Caki2 (cell line): ENCODE measurements at regions not wholly inside any gene's neighbourhood (a gene's known extent, or its start where the extent isn't known, plus 50 kb on each side); places are given as distances from the start of the nearest gene placed in this dataset.
"Not testable (repeated sequence)": the region's sequence is repeated elsewhere in the genome, so short reads cannot be mapped to it uniquely, and the experiment has no call there.

Experiments
- DNase-seq: peaks from one replicate; pipeline ENCODE4 v3.0.0-alpha.2; 2015; ENCODE audit warnings: low read depth
- in situ Hi-C: cut with HindIII; loops from 2 replicates; pipeline ENCODE4 v1.10.0; 2016; ENCODE audit warnings: low sequenced_read_pairs, low pct_unique_long_range_greater_than_20kb, mixed read lengths

DNA sequence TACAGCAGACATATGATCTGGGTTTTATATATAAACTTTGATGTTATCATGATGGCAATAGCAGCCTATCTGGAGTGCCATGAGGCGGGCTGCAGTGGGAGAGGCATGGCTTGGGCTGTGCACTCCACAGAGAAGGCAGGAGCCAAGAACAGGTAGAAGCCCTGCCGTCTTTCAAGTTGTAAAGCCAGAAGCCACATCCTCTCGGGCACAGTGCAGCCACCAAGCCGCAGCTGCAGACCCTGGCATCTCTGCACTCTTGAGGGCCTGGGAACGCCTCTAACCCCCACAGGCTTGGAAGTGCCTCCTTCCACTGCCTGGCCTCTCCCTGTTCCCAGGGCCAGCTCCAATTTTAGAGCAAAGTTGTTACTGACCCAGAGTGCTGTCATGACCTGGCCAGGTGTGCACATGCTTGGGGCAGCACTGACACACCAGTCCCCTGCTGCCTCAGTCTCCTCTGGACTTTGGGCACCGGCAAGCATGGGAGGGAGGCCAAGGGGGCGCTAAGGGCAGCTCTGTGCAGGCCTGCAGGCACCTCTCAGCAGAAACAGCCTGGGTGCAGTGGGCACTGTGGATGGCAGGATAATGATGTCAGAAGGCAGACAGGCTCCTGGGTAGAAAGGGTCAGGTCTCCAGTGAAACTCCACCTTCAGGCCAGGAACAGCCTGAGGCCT lies 1619.8 kb upstream of the PRMT6 start:
- DNase-seq = no peak
- in situ Hi-C loops = no loop called here

DNA sequence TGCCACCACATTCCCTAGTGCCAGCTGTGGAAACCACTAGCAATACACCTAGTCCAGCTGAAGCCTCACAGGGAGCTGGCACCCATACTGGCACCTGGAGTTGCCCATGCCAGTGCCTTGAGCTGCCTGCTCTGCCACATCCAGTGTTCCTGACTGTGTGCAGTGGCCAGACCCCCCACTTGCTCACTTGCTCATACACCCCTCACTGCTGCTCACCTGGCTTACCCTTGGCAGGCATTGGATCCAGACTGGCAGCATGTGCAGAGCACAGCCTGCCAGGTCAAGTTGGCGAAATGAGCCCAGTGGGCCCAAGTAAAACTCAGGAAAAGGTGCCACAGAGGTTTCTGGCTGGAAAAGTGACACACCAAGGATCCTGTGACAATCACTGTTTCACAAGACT lies 1618.6 kb upstream of the PRMT6 start:
- DNase-seq = no peak
- in situ Hi-C loops = no loop called here

DNA sequence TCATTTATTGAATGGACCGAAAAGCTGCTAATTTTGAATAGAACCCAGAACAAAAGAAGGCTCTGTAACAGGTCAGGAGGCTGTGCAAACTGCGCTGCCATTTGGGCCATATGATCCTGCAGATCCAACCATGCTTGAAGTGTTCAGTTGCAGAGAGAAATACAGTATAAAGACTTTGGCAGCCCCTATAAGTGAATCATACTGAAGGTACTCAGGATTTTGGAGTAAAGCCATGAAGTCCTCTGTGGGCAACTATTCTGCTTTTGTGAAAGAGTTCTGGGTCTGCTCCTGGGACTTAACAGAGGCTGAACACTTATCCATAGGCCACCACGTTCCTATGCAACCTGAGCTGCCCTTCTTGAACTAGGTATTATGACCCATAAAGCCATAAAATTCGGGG lies 1613.6 kb upstream of the PRMT6 start:
- in situ Hi-C loops = no loop called here
- no peak for DNase-seq

DNA sequence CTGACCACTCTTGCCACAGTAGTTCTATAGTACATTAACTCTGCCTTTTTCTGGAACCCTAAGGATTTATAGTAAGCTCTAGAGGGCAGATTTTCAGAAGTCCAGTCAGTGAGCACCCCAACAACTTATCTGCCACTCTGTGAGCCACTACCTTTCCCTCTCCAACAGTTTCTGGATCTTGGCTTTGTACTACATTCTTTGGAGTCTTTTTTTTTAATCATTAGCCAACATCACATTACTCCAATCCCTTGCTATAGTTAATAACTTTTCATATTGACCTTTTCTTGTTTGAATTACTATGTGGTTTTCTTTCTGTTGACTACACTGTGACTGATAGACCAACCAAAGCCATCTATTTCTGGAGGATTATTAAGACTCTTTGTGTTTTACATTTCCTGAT lies 1596.7 kb upstream of the PRMT6 start:
- in situ Hi-C loops = no loop called here
- no peak for DNase-seq

GRCh38 chr1:105462308-105462707 lies 1594.2 kb upstream of the PRMT6 start:
- in situ Hi-C loops = no loop called here
- no peak for DNase-seq

DNA sequence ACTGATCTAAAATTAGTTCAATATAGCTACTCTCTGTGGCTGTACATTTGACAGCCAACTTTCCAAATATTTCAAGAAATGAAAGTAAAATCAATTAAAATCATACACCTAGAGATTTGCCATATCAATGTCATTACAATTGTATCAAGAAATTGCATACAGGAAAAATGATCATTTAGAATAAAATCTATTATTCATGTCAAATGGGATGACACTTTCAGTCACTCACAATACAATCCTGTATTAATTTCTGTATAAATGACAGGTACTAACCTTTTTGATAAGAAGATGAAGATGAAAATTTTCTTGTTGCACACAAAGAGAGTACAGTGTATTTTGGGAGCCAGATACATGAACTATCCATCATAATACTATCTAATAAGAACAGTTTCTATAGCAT lies 1588.9 kb upstream of the PRMT6 start:
- in situ Hi-C loops = no loop called here
- DNase-seq = no peak

DNA sequence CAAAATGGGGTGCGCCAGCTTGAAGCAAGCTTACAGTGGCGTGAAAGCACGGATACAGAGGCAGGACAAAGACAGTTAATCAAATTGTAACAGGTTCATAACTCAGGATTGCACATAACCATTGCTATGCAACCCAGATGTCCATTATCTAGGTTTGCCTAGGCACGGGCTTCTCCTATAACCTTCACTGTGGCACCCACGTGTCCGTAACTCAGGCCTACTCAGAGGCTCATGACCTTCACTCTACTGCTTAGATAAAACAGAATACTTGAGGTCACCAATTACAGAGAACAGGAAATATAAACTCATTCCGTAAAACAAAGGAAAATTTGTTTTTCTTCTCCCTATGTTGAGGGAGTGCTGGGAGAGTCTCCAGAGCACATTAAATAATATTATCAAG lies 1585.9 kb upstream of the PRMT6 start:
- in situ Hi-C loops, DNase-seq: not testable (repeated sequence)

GRCh38 chr1:105483436-105483835 lies 1573.0 kb upstream of the PRMT6 start:
- in situ Hi-C loops = no loop called here
- no peak for DNase-seq

DNA sequence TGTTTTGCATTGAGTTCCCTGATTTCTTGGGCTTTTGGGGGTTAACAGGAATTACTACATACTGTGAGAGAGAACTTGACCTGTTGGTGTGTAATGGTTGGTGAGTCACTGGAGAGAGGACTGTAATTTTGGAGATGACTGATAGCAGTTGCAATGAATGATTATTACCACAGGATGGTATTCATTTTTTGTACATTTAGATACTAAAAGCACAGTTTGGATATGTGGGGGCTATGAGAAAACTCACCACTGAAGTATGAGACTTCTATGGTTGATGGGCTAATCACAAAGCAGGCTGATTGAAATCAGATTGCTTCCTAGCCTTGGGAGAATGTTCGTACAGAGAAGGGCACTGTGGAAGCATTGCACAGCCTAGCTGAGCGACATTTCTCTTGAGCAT lies 1571.3 kb upstream of the PRMT6 start:
- DNase-seq = no peak
- in situ Hi-C loops = no loop called here

- no peak for DNase-seq
Observed at GRCh38 chr1:105492921-105493320, 1563.6 kb upstream of the PRMT6 start.

GRCh38 chr1:105516068-105516467 lies 1540.4 kb upstream of the PRMT6 start:
- in situ Hi-C loops = no loop called here
- DNase-seq = no peak

More at GRCh38 chr1:105492921-105493320, 1563.6 kb upstream of the PRMT6 start:
- in situ Hi-C loops = no loop called here

DNA sequence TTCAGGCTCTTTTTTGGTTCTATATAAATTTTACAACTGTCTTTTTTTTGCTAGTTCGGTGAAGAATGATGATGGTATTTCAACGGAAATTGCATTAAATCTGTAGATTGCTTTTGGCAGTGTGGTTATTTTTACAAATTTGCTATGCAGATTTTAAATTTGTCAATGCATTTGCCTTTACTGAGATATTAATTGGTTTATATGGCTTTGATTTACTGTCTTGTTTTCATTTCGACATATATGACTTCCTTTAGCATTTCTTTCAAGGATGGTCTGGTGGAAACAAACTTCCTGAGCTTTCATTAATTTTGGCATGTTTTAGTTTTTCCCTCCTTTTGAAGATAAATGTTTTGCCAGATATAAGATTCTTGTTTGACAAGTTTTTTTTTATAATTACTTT lies 1522.5 kb upstream of the PRMT6 start:
- in situ Hi-C loops = no loop called here

GRCh38 chr1:105544475-105544874 lies 1512.0 kb upstream of the PRMT6 start:
- peak; percentile 1 for DNase-seq
- in situ Hi-C loops = no loop called here

More for the DNA sequence above, 1522.5 kb upstream of the PRMT6 start:
- no peak for DNase-seq

- in situ Hi-C loops = no loop called here
- peak; percentile 1 for DNase-seq
Observed at GRCh38 chr1:105556266-105556665, 1500.2 kb upstream of the PRMT6 start.

GRCh38 chr1:105558023-105558422 lies 1498.5 kb upstream of the PRMT6 start:
- no peak for DNase-seq
- in situ Hi-C loops = no loop called here

GRCh38 chr1:105565006-105565405 lies 1491.5 kb upstream of the PRMT6 start:
- in situ Hi-C loops = no loop called here
- DNase-seq = no peak

GRCh38 chr1:105585791-105586190 lies 1470.7 kb upstream of the PRMT6 start:
- DNase-seq = no peak
- in situ Hi-C loops = no loop called here

DNA sequence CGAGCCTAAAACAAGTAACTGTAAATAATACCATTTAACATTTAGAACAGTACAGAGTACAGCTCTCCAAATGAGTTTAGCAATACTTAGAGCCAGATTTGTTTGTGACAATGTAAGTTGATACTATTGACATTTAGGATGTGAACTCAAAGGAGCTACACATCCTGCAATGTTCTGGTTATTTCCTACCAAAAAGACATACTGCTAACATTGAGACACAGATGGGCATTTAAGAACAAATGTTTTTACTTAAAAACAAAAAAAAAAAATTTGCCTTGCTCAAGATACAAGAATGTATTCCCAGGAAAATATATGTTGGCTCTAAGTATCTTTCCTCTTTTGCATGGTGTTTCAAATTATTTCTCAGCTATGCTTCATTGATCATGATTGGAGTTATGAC lies 1464.8 kb upstream of the PRMT6 start:
- in situ Hi-C loops = no loop called here
- DNase-seq = no peak

DNA sequence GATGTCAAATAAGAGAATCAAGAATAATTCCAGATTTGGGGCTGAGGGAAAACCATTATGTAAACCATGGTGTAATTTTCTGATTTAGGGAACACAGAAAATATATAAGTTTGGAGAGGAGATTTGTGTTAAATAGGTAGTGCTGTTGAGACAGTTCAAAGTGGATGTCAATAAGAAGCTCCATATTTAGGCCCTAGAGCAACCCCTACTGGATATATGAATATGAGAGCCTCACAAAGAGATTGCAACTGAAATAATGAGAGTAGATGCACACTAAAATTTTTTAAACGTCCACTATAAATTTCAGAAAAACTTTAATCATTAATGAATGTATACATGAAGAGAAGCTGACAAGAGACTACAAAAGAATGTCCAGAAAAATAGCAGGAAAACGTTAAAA lies 1447.8 kb upstream of the PRMT6 start:
- DNase-seq = no peak

DNA sequence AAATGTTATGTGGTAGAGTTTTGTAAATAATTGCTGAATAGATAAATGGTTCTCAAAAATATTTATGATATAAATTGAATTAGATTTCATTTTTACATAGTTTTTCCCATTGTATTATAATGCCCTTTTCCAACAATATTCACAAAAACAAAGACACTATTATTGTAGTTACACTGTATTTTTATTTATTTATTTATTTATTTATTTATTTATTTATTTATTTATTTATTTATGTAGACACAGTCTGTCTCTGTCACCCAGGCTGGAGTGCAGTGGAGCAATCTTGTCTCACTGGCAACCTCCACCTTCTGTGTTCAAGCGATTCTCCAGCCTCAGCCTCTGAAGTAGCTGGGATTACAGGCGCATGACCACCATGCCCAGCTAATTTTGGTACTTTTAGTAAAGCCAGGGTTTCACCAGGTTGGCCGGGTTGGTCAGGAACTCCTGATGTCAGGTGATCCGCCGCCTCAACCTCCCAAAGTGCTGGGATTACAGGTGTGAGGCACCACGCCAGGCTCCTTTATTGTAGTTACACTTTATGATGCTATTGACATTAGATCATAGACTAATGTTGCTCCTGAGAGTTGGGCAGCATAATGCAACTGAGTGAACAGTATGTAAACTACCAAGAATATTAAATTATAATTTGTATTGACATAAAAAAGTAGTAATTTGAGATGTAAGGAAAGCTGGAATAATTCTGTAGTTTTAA lies 1430.0 kb upstream of the PRMT6 start:
- in situ Hi-C loops = no loop called here
- no peak for DNase-seq

More for the DNA sequence above, 1447.8 kb upstream of the PRMT6 start:
- in situ Hi-C loops = no loop called here
